Activated T-cell treated with anti-CD3 and anti-CD28 coated beads, Interleukin-2, amount 50 U/mL, for 48 hours (primary cell): ENCODE measurements at regions not wholly inside any gene's neighbourhood (a gene's known extent, or its start where the extent isn't known, plus 50 kb on each side); places are given as distances from the start of the nearest gene placed in this dataset.

Experiments used
- DNase-seq, 2 experiments: peaks; one replicate each; pipeline ENCODE4 v3.0.0-alpha.2; 2020

DNA sequence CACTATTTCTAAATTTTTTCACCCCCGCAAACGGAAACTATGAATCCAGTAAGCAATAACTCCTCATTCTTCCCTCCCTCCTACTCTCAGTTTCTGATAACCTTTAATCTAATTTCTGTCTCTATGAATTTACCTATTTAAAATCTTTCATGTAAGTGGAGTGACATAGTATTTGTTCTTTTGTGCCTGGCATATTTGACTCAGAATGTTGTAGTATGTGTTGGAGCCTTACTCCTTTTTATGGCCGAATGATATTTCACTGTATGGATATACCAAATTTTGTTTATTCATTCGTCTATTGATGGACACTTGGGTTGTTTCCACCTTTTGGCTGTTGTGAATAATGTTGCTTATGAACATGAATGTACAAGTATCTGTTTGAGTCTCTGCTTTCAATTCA, 61.1 kb upstream of the C1GALT1C1 start:
- no peak for DNase-seq

DNA sequence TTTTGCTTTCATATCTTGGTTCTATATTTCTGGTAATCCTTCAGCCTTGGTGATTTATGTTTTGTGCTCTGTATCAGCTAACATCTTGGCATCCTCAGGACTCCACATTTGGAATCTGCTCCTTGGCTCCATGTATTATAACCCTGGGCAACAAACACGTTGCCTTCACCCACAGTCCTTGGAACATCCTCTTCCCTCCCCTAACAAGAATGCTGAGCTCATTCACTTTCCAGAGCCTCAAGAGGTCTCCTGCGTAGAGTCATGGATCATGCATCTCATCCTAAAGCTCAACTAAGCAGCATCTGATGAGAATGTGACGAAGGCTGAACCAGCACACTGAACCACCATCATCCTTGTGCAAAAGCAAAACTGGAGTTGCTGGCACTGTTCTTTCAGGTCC, 60.5 kb upstream of the C1GALT1C1 start:
- DNase-seq = no peak

DNA sequence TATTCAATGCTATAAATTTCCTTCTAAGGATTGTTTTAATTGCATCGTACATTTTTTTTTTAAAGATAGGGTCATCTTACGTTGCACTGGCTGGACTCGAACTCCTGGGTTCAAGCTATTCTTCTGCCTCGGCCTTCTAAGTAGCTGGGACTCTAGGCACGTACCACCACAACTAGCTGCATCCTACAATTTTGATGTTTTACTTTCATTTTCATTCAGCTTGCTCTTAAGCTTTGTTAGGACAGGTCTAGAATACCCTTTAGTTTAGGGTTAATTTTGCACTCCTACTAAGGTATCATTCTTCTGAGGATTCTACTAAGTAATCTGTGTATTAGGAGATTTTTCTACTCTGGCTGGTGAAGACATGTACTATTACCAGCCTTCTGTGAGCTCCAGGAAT, 50.2 kb upstream of the C1GALT1C1 start:
- no peak for DNase-seq
